ENCODE measurements at regions not wholly inside any gene's neighbourhood (a gene's known extent, or its start where the extent isn't known, plus 50 kb on each side); places are given as distances from the start of the nearest gene placed in this dataset.

GRCh38 chr6:147841547-147842148 lies 333.2 kb downstream of the SAMD5 start:
- H3K4me1 ChIP-seq (ENCODE audit: control insufficient read depth, insufficient read depth, low read length): peaks cover 3% of the 10 kb centered on the region
- H3K9ac ChIP-seq (ENCODE audit: low read depth, low read length): no peak overlapping the region
- H3K4me2 ChIP-seq (ENCODE audit: low read length): no peak overlapping the region
- H3K36me3 ChIP-seq (ENCODE audit: insufficient read depth, low read length): no peaks in the 10 kb centered on the region
- H3K9me3 ChIP-seq (replicated peaks; ENCODE audit: low read length): no peaks in the 10 kb centered on the region
- H3K4me3 ChIP-seq (ENCODE audit: low read length): no peak overlapping the region
- H3K27me3 ChIP-seq (ENCODE audit: control insufficient read depth, insufficient read depth, low read length): no peaks in the 10 kb centered on the region

DNA sequence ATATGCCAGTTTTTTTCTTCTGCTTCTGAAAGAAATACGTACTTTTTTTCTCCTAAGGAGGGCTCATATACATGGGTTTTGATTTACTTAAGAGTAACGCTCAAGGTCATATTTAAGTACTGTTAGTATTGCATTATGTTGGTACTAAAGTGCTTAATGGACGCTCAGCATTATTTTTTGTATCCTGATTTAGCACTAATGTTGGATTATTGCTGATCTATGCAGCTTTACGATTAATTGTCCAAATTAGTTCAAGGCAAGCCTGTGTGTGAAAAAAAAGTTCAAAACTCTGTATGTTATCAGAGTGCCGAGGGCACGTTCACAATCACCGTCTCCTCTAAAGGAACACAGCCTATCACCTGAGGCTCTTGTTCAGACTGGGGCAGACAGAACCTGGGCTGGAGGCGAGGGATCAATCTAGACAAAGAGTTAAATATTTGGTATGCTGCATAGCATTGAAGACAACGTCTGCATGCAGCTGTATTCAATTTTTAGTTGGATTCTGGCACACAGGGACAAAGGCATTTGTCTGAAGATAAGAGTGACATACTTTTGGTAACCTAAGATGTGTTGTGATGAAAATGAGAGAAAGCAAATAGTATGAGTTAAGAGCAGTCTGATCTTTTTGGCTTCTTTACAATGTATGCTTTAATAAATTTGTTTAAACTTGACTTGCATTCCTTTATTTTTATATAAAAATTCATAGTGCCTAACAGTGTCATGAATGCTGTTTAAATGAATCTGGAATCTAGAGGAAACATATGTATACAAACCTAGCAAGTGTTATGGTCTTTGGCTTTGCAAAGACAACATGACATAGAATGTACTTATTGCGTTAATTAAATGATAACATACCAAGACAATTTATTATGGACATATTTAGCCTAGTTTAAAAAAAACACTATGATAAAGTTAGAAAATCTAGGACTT lies 341.2 kb downstream of the SAMD5 start:
- no peaks in the 10 kb centered on the region for H3K27me3 ChIP-seq (ENCODE audit: control insufficient read depth, insufficient read depth, low read length)

DNA sequence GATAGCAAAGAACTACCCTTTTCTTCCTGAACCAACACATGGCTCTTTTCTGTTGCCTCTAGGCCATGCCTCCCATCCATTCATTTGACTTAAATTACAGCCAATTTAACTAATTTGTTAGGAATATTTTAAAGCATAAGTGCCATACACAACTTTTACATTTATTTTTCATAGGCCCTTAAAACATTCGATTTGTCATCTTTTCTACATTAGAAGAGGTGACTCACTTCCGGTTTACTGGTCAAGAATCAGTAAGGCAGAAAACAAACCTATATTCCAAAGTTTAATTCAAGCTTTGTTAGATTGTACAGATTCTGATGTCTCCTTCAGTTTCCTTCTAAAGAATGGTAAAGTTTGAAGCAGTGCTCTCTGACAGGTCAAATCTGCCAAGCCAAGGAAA lies 344.3 kb downstream of the SAMD5 start:
- no peaks in the 10 kb centered on the region for H3K36me3 ChIP-seq (ENCODE audit: insufficient read depth, low read length)
- H3K4me1 ChIP-seq (ENCODE audit: control insufficient read depth, insufficient read depth, low read length): peaks cover 3% of the 10 kb centered on the region
- H3K4me3 ChIP-seq (ENCODE audit: low read length): no peak overlapping the region
- no peaks in the 10 kb centered on the region for H3K9me3 ChIP-seq (replicated peaks; ENCODE audit: low read length)
- H3K27me3 ChIP-seq (ENCODE audit: control insufficient read depth, insufficient read depth, low read length): no peaks in the 10 kb centered on the region
- H3K4me2 ChIP-seq (ENCODE audit: low read length): no peak overlapping the region
- H3K9ac ChIP-seq (ENCODE audit: low read depth, low read length): no peak overlapping the region

More for the DNA sequence above, 341.2 kb downstream of the SAMD5 start:
- no peak overlapping the region for H3K9ac ChIP-seq (ENCODE audit: low read depth, low read length)
- H3K4me1 ChIP-seq (ENCODE audit: control insufficient read depth, insufficient read depth, low read length): peaks cover 3% of the 10 kb centered on the region
- H3K4me2 ChIP-seq (ENCODE audit: low read length): no peak overlapping the region
- no peak overlapping the region for H3K4me3 ChIP-seq (ENCODE audit: low read length)
- H3K9me3 ChIP-seq (replicated peaks; ENCODE audit: low read length): no peaks in the 10 kb centered on the region
- H3K36me3 ChIP-seq (ENCODE audit: insufficient read depth, low read length): no peaks in the 10 kb centered on the region

GRCh38 chr6:147853574-147853973 lies 345.1 kb downstream of the SAMD5 start:
- H3K4me2 ChIP-seq (ENCODE audit: low read length): no peak overlapping the region
- H3K36me3 ChIP-seq (ENCODE audit: insufficient read depth, low read length): no peaks in the 10 kb centered on the region
- H3K9me3 ChIP-seq (replicated peaks; ENCODE audit: low read length): no peaks in the 10 kb centered on the region
- H3K4me3 ChIP-seq (ENCODE audit: low read length): no peak overlapping the region
- H3K27me3 ChIP-seq (ENCODE audit: control insufficient read depth, insufficient read depth, low read length): no peaks in the 10 kb centered on the region
- H3K9ac ChIP-seq (ENCODE audit: low read depth, low read length): no peak overlapping the region
- peaks cover 3% of the 10 kb centered on the region for H3K4me1 ChIP-seq (ENCODE audit: control insufficient read depth, insufficient read depth, low read length)

GRCh38 chr6:147855803-147856482 lies 347.5 kb downstream of the SAMD5 start:
- Histone ChIP-seq H3K4me1 (ENCODE audit: control insufficient read depth, insufficient read depth, low read length) (peaks cover 3% of the 10 kb centered on the region), H3K36me3 (ENCODE audit: insufficient read depth, low read length) (no peaks in the 10 kb centered on the region), H3K9ac (ENCODE audit: low read depth, low read length) (no peak overlapping the region), H3K4me2 (ENCODE audit: low read length) (no peak overlapping the region), H3K27me3 (ENCODE audit: control insufficient read depth, insufficient read depth, low read length) (no peaks in the 10 kb centered on the region), H3K4me3 (ENCODE audit: low read length) (no peak overlapping the region), H3K9me3 (replicated peaks; ENCODE audit: low read length) (no peaks in the 10 kb centered on the region)

GRCh38 chr6:147856687-147857086 lies 348.2 kb downstream of the SAMD5 start:
- Histone ChIP-seq H3K9ac (ENCODE audit: low read depth, low read length) (no peak overlapping the region), H3K4me1 (ENCODE audit: control insufficient read depth, insufficient read depth, low read length) (peaks cover 3% of the 10 kb centered on the region), H3K4me3 (ENCODE audit: low read length) (no peak overlapping the region), H3K4me2 (ENCODE audit: low read length) (no peak overlapping the region), H3K9me3 (replicated peaks; ENCODE audit: low read length) (no peaks in the 10 kb centered on the region), H3K27me3 (ENCODE audit: control insufficient read depth, insufficient read depth, low read length) (no peaks in the 10 kb centered on the region), H3K36me3 (ENCODE audit: insufficient read depth, low read length) (no peaks in the 10 kb centered on the region)

DNA sequence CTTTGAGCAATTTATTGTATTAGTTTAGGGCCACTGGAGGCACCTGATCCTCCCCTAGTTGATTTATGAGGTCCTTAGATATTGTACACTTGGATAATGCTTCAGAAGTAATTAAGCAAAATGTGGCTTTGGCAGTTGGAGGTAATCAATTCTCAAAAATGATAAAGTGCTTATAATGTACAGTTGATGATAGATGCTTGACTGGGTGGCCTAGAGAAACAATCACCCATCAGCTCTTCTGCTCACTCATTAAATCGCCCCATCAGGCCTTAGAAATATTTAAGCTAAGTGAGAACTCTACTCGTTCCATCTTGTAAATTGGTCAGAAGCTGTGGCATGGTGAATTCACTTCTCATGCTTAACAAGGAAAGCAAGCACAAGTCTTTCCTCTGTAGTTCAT lies 349.9 kb downstream of the SAMD5 start:
- Histone ChIP-seq H3K36me3 (ENCODE audit: insufficient read depth, low read length) (no peaks in the 10 kb centered on the region), H3K9me3 (replicated peaks; ENCODE audit: low read length) (no peaks in the 10 kb centered on the region), H3K27me3 (ENCODE audit: control insufficient read depth, insufficient read depth, low read length) (no peaks in the 10 kb centered on the region), H3K4me3 (ENCODE audit: low read length) (no peak overlapping the region), H3K4me2 (ENCODE audit: low read length) (no peak overlapping the region), H3K9ac (ENCODE audit: low read depth, low read length) (no peak overlapping the region), H3K4me1 (ENCODE audit: control insufficient read depth, insufficient read depth, low read length) (no peaks in the 10 kb centered on the region)

DNA sequence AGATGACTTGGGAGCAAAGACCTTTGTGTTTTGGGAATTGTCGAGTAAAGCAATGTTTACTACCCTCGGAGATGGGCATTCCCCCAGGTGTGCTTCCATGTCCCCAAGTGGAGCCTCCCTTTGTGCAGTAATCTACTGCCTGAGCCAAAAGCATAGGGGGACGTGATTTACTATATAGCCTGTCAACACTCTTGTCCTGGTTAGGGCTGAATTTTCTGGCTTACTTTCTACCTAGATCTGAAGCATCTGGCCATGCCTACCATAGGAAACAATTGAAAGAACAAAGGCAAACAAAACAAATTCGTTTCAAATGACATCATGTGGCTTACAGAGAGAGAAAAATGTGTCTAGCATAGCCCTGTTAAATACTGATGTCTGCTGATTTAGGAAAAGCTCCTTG lies 350.6 kb downstream of the SAMD5 start:
- Histone ChIP-seq H3K27me3 (ENCODE audit: control insufficient read depth, insufficient read depth, low read length) (no peaks in the 10 kb centered on the region), H3K4me3 (ENCODE audit: low read length) (no peak overlapping the region)

DNA sequence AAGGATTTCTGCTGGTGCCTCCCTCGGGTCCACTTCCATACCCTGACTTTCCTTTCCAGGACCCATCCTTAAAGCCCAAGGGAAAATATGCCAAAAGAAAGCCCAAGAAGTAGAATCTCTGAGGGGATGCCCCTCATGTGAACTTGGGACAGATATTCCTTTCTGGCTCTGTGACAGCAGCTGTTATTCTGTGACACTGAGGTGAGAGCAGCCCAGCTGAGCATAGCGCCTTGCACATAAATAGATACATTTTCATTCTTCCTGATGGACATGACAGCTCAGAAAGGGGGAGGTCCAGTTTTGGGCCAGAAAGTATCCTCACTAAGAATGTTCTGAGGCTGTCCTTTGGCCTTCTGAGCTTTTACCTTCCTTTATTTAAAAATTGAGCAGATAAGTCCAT lies 353.2 kb downstream of the SAMD5 start:
- H3K4me1 ChIP-seq (ENCODE audit: control insufficient read depth, insufficient read depth, low read length): no peaks in the 10 kb centered on the region
- H3K4me2 ChIP-seq (ENCODE audit: low read length): no peak overlapping the region
- no peaks in the 10 kb centered on the region for H3K9me3 ChIP-seq (replicated peaks; ENCODE audit: low read length)
- no peak overlapping the region for H3K4me3 ChIP-seq (ENCODE audit: low read length)
- H3K36me3 ChIP-seq (ENCODE audit: insufficient read depth, low read length): no peaks in the 10 kb centered on the region
- no peaks in the 10 kb centered on the region for H3K27me3 ChIP-seq (ENCODE audit: control insufficient read depth, insufficient read depth, low read length)
- H3K9ac ChIP-seq (ENCODE audit: low read depth, low read length): no peak overlapping the region

More for the DNA sequence above, 350.6 kb downstream of the SAMD5 start:
- H3K9ac ChIP-seq (ENCODE audit: low read depth, low read length): no peak overlapping the region
- no peaks in the 10 kb centered on the region for H3K36me3 ChIP-seq (ENCODE audit: insufficient read depth, low read length)
- H3K4me1 ChIP-seq (ENCODE audit: control insufficient read depth, insufficient read depth, low read length): no peaks in the 10 kb centered on the region
- no peaks in the 10 kb centered on the region for H3K9me3 ChIP-seq (replicated peaks; ENCODE audit: low read length)
- H3K4me2 ChIP-seq (ENCODE audit: low read length): no peak overlapping the region

- H3K36me3 ChIP-seq (ENCODE audit: insufficient read depth, low read length): no peaks in the 10 kb centered on the region
- H3K4me1 ChIP-seq (ENCODE audit: control insufficient read depth, insufficient read depth, low read length): peaks cover 20% of the 10 kb centered on the region
- H3K9ac ChIP-seq (ENCODE audit: low read depth, low read length): no peak overlapping the region
Observed at GRCh38 chr6:147867433-147868226, 359.1 kb downstream of the SAMD5 start.

More at GRCh38 chr6:147867433-147868226, 359.1 kb downstream of the SAMD5 start:
- Histone ChIP-seq H3K27me3 (ENCODE audit: control insufficient read depth, insufficient read depth, low read length) (no peaks in the 10 kb centered on the region), H3K4me3 (ENCODE audit: low read length) (no peak overlapping the region), H3K4me2 (ENCODE audit: low read length) (no peak overlapping the region), H3K9me3 (replicated peaks; ENCODE audit: low read length) (no peaks in the 10 kb centered on the region)
